ENCODE measurements at regions not wholly inside any gene's neighbourhood (a gene's known extent, or its start where the extent isn't known, plus 50 kb on each side); places are given as distances from the start of the nearest gene placed in this dataset.
A peak's percentile ranks its signal among the peaks of the same experiment; 100 is the strongest.

DNA sequence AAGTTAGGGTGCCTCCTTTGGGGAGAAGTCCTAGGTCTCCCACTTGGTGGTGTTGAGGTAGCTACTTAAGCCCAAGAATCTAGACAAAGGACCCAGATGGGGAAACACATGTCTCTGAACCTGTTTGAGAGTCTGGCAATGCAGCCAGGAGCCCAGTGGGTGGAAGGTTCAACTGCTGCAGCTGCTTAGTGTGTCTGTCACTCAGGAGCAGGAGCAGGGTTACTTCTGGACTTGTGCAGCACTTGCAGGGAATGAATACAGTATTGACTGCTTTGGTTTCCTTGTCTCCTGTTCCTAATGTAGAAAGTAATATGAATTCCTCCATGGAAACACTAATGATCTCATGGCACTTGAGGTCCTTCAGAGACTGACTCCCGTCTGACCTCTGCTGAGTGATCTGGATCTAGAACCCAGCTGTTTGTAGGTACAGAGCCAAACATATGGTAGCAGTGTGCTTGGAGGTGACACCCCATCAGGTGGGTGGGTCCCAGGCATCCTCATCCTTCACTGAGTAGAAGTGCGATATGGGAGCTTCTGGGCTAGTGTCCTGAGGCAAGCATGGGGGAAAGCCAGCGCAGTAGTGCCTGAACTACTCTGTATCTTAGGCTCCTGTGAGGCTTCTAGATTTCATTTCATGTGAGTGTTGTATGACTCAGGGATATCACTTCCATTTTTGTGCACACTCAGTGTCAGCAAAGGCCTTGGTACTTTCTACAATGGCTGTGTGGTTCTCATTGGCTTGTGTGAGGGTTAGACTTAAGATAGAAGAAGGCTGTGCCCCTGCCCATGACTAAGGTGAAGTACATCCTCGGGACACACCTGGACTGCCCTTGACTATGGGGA, 85.0 kb upstream of the WDR1 start:
- peaks cover 1% of the 10 kb centered on the region for H3K36me3 Mint-ChIP-seq
- H3K4me1 Mint-ChIP-seq, result no peaks in the 10 kb centered on the region
- DNase-seq (no peak), ATAC-seq (no peak)
- no peaks in the 10 kb centered on the region for H3K9me3 Mint-ChIP-seq (ENCODE audit: low read depth)
- H3K27me3 Mint-ChIP-seq, result peaks cover 14% of the 10 kb centered on the region
- no peak overlapping the region for H3K4me3 Mint-ChIP-seq
- CTCF ChIA-PET, result interaction anchor here (1.5 kb wide), 1 partner anchor 36 kb away, joined by 3 read pairs; no protein-coding TSS in a partner anchor
- no peak overlapping the region for H3K27ac Mint-ChIP-seq

DNA sequence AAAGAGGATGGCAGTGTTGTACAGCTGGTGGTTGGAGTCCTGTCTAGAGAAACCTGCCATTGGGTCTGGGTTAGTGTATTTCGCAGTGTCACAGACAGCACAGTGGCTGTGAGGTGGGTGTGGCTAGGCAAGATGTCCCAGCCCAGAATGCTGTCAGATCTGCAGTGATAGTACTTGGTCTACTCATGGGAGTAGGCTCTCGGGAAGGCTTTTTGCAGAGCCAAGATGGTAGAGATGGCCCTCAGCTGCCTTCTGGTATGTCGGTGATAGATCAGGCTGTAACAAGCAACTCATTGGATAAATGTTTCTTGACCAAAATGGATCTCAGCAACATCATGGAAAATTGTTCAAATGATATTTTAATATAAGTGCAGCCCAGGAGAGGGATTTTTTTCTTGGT, 84.3 kb upstream of the WDR1 start:
- ATAC-seq (no peak), DNase-seq (peak; percentile 14)
- CTCF ChIA-PET, result no interaction called here
- H3K4me3 Mint-ChIP-seq, result no peak overlapping the region
- H3K36me3 Mint-ChIP-seq, result peaks cover 1% of the 10 kb centered on the region
- H3K27me3 Mint-ChIP-seq, result peaks cover 14% of the 10 kb centered on the region
- H3K9me3 Mint-ChIP-seq (ENCODE audit: low read depth), result peaks cover 2% of the 10 kb centered on the region
- H3K4me1 Mint-ChIP-seq, result no peaks in the 10 kb centered on the region
- no peak overlapping the region for H3K27ac Mint-ChIP-seq

DNA sequence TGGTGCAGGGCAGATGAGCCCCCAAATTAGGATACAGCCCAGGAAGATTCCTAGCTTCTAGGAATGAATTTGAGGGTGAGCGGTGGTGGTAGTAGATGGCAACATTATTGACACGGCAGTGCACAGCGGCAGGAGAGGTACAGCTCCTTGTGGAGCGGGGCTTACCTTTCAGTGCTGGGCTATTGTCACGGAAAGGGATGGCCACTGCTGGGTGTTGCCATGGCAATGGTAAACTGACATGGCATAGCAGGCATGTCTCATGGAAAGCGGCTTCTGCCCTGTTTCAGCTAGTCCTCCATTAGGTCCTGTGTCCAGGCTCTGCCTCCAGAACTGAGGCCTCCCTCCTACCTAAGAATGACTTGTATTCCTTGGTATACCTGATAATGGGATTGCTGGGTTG, 81.8 kb upstream of the WDR1 start:
- DNase-seq (peak; percentile 27), ATAC-seq (no peak)
- H3K4me3 Mint-ChIP-seq, result no peak overlapping the region
- peaks cover 2% of the 10 kb centered on the region for H3K9me3 Mint-ChIP-seq (ENCODE audit: low read depth)
- H3K27me3 Mint-ChIP-seq, result peaks cover 14% of the 10 kb centered on the region
- peaks cover 1% of the 10 kb centered on the region for H3K36me3 Mint-ChIP-seq
- no peaks in the 10 kb centered on the region for H3K4me1 Mint-ChIP-seq
- CTCF ChIA-PET, result interaction anchor here (0.9 kb wide), 1 partner anchor 81 kb away, joined by 3 read pairs; no protein-coding TSS in a partner anchor
- no peak overlapping the region for H3K27ac Mint-ChIP-seq

DNA sequence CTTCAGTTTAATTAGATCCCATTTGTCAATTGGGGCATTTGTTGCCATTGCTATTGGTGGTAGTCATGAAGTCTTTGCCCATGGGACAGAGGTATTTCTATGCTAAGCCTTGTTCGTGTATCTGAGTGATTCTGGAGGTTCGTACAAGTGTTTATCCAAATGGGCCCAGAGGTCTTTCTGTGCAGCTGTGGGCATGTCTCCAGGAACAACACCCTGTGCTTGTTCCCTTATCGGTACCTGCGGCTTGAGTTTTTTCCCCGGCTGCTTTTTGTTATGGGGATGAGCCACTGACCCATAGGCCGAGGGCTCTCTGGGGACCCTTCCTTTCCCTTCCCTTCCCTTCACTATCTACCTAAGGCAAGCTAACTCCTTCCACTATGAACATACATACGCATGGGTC, 81.4 kb upstream of the WDR1 start:
- Mint-ChIP-seq H3K36me3 (peaks cover 1% of the 10 kb centered on the region), H3K4me3 (no peak overlapping the region), H3K4me1 (no peaks in the 10 kb centered on the region), H3K27ac (no peak overlapping the region), H3K27me3 (peaks cover 17% of the 10 kb centered on the region), H3K9me3 (ENCODE audit: low read depth) (peaks cover 2% of the 10 kb centered on the region)
- no peak for DNase-seq
- no peak for ATAC-seq
- CTCF ChIA-PET, result no interaction called here

DNA sequence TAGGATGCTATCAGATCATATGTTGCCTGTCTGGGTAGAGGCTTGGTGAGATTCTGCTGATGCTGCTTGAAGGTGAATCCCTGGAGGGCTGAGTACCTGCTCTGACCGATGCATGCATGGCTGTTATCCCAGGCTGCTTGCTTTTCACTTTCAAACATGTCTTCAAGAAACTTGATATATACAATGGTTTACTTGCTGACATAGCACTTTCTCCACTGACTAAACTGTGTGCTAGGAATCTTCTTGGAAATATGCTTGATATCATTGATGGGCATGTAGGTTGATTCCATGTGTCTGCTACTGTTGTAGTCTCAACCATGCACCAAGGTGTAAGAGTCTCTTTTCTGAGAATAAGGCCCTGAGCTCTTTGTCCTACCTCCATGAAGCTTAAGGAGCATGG, 79.6 kb upstream of the WDR1 start:
- ATAC-seq, result no peak
- peaks cover 1% of the 10 kb centered on the region for H3K36me3 Mint-ChIP-seq
- peaks cover 20% of the 10 kb centered on the region for H3K27me3 Mint-ChIP-seq
- CTCF ChIA-PET, result no interaction called here
- no peaks in the 10 kb centered on the region for H3K4me1 Mint-ChIP-seq
- no peak overlapping the region for H3K4me3 Mint-ChIP-seq
- no peak overlapping the region for H3K27ac Mint-ChIP-seq
- H3K9me3 Mint-ChIP-seq (ENCODE audit: low read depth), result peaks cover 2% of the 10 kb centered on the region
- no peak for DNase-seq

DNA sequence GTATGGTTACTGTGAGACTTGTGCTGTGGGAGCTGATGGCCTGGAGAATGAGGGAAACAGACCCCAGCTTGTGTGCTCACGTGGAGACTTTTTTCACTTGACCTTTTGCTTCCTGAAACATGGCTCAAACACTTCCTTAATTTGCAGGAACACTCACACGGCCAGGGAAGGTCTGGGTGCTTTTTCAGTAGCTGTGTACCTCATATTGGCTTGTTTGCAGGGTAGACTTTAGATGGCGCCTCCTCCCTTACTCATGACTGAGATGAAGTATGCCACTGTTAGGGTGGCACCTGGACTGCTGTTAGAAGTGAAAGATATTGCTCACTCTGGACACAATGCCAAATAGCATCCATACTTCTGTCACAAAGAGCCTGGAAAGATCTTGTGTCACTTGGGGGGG, 75.7 kb upstream of the WDR1 start:
- H3K9me3 Mint-ChIP-seq (ENCODE audit: low read depth), result peaks cover 2% of the 10 kb centered on the region
- H3K36me3 Mint-ChIP-seq, result peaks cover 1% of the 10 kb centered on the region
- DNase-seq (no peak), ATAC-seq (no peak)
- H3K27ac Mint-ChIP-seq, result no peak overlapping the region
- H3K4me3 Mint-ChIP-seq, result no peak overlapping the region
- peaks cover 9% of the 10 kb centered on the region for H3K27me3 Mint-ChIP-seq
- CTCF ChIA-PET, result interaction anchor here (0.9 to 3.5 kb wide), 3 partner anchors 11 to 360 kb away, joined by 3 to 27 read pairs (median 4); no protein-coding TSS in a partner anchor
- H3K4me1 Mint-ChIP-seq, result peaks cover 1% of the 10 kb centered on the region

DNA sequence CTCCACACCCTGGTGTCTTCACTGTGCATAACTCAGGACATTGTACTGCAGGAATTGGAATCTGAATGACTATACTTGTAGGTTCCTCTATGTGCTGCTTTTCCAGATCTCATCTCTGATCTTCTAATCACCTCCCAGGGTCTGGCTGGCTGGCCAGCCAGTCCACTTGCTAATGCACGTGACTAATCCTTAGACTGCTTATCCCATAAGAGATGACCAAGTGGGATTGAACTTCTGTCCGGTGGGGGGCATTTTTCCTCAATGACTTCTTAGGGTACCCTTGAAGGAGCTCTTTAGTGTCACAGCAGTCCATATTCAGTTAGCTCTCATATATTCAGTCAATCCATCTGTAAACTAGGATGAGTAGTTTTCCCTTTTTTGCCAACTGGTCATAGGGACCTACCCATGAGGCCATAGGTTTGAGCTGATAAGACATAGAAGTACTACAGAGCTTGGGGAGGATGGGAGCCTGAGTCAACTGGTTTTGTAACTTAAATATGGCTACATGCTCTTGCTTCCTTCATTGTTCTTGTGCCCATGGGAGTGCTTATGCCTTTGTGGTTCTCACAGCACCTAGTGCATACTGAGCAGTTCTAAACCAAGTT, 71.9 kb upstream of the WDR1 start:
- Mint-ChIP-seq H3K36me3 (no peaks in the 10 kb centered on the region), H3K4me3 (no peak overlapping the region), H3K27ac (no peak overlapping the region), H3K27me3 (peaks cover 9% of the 10 kb centered on the region), H3K9me3 (ENCODE audit: low read depth) (no peaks in the 10 kb centered on the region), H3K4me1 (peaks cover 26% of the 10 kb centered on the region)
- DNase-seq, result no peak
- CTCF ChIA-PET, result interaction anchor here (1.3 to 9.2 kb wide), 3 partner anchors 20 to 272 kb away, joined by 3 to 116 read pairs (median 10); no protein-coding TSS in a partner anchor
- ATAC-seq, result no peak

DNA sequence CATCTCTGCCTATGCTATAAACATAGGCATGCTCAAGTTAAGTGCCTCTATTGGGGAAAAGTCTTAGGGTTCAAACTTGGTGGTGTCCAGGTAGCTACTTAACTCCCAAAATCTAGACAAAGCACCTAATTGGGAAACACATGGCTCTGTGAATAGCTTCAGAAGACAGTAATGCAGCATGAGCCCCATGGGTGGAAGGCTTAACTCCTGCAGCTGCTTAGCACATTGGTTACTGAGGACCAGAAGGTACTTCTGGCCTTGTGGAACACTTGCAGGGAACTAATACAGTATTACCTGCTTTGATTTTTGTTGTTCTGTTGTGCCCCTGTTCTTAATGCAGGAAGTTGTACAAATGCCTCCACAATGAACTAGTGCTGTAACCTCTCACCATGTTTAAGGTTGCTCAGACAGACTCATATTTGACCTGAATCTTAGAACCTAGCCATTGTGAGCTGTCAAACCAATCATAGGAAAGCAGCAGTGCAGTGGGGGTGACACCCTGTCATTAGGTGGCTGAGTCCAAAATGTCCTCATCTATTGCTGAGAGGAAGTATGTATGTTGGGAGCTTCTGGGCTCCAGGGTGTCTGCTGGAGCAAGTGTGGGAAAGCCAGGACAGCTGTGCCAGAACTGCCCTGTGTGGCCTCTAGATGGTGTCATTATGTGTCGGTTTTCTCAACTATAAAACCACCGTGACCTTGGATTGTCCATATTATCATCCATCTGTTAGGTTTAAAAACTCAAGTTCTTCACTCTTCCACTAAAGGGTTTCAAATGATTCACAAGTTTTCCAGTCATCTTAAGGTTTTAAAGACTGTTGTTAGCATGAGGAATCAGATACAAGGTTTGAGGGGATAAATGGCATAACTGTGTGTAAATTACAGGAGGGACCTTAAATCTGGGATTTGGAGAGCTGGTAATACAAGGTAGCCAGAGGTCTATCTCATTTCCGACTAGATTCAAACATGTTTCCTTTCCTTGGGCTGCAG, 69.9 kb upstream of the WDR1 start:
- H3K4me3 Mint-ChIP-seq, result no peak overlapping the region

DNA sequence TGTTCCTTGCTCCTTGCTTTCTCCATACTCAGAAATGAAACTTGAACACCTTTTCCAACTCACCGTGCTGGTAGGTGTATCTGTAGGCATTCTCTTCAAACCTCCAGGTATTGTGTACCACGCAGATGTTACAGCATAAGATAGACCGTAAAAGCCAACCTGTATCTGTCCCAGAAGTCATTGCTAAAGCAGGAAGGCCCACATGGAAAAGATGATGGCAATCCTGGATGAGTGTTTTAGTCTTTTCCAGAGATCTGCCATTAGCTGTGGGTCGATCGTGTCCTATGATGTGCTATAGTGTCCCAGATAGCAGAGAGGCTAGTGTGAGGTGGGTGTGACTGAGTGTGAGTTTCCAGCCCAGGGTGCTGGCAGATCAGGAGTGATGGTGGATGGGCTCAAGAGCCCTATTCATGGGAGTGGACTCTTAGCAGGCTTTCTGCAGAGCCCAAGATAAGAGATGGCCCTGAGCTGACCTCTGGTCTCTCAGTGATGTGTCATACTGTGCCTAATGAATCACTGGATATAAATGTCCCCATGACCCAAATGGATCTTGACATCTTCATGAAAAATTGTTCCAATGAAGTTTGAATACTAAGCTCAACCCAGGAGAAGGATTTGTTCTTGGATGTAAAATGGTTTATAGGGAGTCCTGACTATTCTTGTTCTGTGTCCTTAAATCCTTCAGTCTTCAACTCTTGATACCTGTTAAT, 69.1 kb upstream of the WDR1 start:
- Mint-ChIP-seq H3K4me3 (no peak overlapping the region), H3K36me3 (peaks cover 20% of the 10 kb centered on the region), H3K9me3 (ENCODE audit: low read depth) (peaks cover 4% of the 10 kb centered on the region), H3K27me3 (no peaks in the 10 kb centered on the region), H3K27ac (no peak overlapping the region), H3K4me1 (peaks cover 55% of the 10 kb centered on the region)
- CTCF ChIA-PET, result interaction anchor here (0.6 to 9.2 kb wide), 2 partner anchors 25 to 276 kb away, joined by 3 to 116 read pairs; no protein-coding TSS in a partner anchor
- DNase-seq, result no peak
- ATAC-seq, result no peak

More for the DNA sequence above, 69.9 kb upstream of the WDR1 start:
- Mint-ChIP-seq H3K9me3 (ENCODE audit: low read depth) (no peaks in the 10 kb centered on the region), H3K27ac (no peak overlapping the region), H3K4me1 (peaks cover 46% of the 10 kb centered on the region), H3K36me3 (peaks cover 12% of the 10 kb centered on the region), H3K27me3 (no peaks in the 10 kb centered on the region)
- CTCF ChIA-PET, result interaction anchor here (0.6 to 9.2 kb wide), 2 partner anchors 26 to 275 kb away, joined by 3 to 116 read pairs; no protein-coding TSS in a partner anchor
- no peak for DNase-seq
- no peak for ATAC-seq

DNA sequence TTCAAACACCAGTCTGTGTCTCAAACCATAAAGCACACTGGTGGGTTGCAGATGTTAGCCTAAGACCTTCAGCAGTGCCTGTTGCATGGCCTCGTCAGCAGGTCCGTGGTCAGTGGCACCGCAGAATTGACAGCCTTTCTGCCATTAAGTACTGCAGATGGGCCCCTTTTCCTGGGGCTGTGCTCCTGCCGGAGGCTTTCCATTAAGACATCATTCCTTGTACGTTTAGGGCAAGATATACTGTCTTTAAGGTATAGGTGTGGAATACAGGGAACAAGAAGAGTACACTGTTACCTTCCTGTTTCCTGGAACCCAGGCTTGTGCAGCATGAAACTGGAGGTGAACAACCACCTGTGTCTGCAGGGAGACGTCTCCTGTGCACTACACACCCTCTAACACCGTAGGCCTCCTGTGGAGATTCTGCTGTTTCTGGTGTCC, 67.9 kb upstream of the WDR1 start:
- Mint-ChIP-seq H3K9me3 (ENCODE audit: low read depth) (peaks cover 7% of the 10 kb centered on the region), H3K4me3 (no peak overlapping the region), H3K4me1 (peaks cover 62% of the 10 kb centered on the region), H3K36me3 (peaks cover 30% of the 10 kb centered on the region), H3K27ac (peak overlapping the region; percentile 6), H3K27me3 (no peaks in the 10 kb centered on the region)
- DNase-seq (no peak), ATAC-seq (no peak)
- CTCF ChIA-PET, result interaction anchor here (1.0 to 9.2 kb wide), 3 partner anchors 17 to 276 kb away, joined by 3 to 116 read pairs (median 5); no protein-coding TSS in a partner anchor

DNA sequence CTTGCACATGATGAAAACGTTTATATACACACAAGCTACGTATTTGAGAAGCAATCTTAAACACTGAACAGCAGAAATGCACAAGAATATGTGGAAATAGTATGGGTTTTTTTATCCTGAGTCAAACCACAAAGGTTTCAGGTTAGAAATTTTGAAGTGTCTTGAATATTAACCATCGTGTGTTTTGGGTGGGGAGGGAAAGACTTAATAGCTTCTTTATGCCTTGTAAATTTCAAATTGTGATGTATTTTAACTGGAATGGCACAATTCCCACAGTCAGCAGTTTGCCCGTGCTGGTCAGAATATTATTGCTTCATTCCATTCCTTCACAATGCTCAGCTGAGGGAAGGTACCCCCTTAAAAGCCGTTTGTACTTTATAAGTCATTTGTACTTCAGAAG, 67.4 kb upstream of the WDR1 start:
- Mint-ChIP-seq H3K4me3 (no peak overlapping the region), H3K4me1 (peaks cover 62% of the 10 kb centered on the region), H3K36me3 (peaks cover 30% of the 10 kb centered on the region), H3K27me3 (no peaks in the 10 kb centered on the region), H3K27ac (peak overlapping the region; percentile 96), H3K9me3 (ENCODE audit: low read depth) (peaks cover 7% of the 10 kb centered on the region)
- DNase-seq (no peak), ATAC-seq (no peak)
- CTCF ChIA-PET, result interaction anchor here (0.6 to 9.2 kb wide), 4 partner anchors 17 to 277 kb away, joined by 3 to 116 read pairs (median 4); no protein-coding TSS in a partner anchor

DNA sequence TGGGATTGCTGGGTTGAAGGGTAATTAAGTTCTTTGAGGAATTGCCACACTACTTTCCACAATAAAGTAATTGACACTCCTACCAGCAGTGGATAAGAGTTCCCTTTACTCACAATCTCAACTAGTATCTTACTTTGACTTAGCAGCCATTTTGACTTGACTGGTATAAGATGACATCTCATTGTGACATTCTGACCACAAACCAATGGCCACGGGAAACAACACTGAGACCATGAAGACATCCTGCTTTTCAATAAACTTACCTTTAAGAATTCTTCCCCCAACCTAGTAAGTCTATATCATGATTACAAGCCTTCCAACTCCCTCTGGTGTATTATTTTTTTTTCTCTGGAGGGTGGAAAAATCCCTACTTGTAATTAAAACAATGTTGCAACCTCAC, 66.9 kb upstream of the WDR1 start:
- peak overlapping the region; percentile 26 for H3K4me3 Mint-ChIP-seq
- CTCF ChIA-PET, result interaction anchor here (0.6 to 9.2 kb wide), 4 partner anchors 16 to 277 kb away, joined by 3 to 116 read pairs (median 4); no protein-coding TSS in a partner anchor
- peak overlapping the region; percentile 96 for H3K27ac Mint-ChIP-seq
- ATAC-seq (peak; percentile 40), DNase-seq (peak; percentile 85)
- peaks cover 62% of the 10 kb centered on the region for H3K4me1 Mint-ChIP-seq
- no peaks in the 10 kb centered on the region for H3K27me3 Mint-ChIP-seq
- peaks cover 32% of the 10 kb centered on the region for H3K36me3 Mint-ChIP-seq
- H3K9me3 Mint-ChIP-seq (ENCODE audit: low read depth), result peaks cover 7% of the 10 kb centered on the region
